Skeletal muscle satellite cell (primary cell): ENCODE measurements at regions not wholly inside any gene's neighbourhood (a gene's known extent, or its start where the extent isn't known, plus 50 kb on each side); places are given as distances from the start of the nearest gene placed in this dataset.
"Not testable (repeated sequence)": the region's sequence is repeated elsewhere in the genome, so short reads cannot be mapped to it uniquely, and the experiment has no call there.

ENCODE experiments used
- H3K27me3 ChIP-seq: 2 replicates; pipeline ENCODE4 v1.7.0; 2013; ENCODE audit warnings: low read length; ENCODE audit not compliant: control insufficient read depth, insufficient read depth
- H3K36me3 ChIP-seq: 2 replicates; pipeline ENCODE4 v1.7.0; 2013; ENCODE audit warnings: mild to moderate bottlenecking, control low read depth, low read length; ENCODE audit not compliant: insufficient read depth
- H3K4me1 ChIP-seq: 2 replicates; pipeline ENCODE4 v1.7.0; 2013; ENCODE audit warnings: low read length; ENCODE audit not compliant: control insufficient read depth, insufficient read depth
- H3K4me2 ChIP-seq: 2 replicates; pipeline ENCODE4 v1.7.0; 2013; ENCODE audit warnings: mild to moderate bottlenecking, low read length
- H3K4me3 ChIP-seq: 2 replicates; pipeline ENCODE4 v1.7.0; 2013; ENCODE audit warnings: low read length
- H3K9ac ChIP-seq: 2 replicates; pipeline ENCODE4 v1.7.0; 2013; ENCODE audit warnings: mild to moderate bottlenecking, low read depth, low read length, moderate library complexity
- H3K9me3 ChIP-seq: replicated peaks from 2 replicates; pipeline ENCODE4 v1.7.0; 2013; ENCODE audit warnings: mild to moderate bottlenecking, control low read depth, low read length

DNA sequence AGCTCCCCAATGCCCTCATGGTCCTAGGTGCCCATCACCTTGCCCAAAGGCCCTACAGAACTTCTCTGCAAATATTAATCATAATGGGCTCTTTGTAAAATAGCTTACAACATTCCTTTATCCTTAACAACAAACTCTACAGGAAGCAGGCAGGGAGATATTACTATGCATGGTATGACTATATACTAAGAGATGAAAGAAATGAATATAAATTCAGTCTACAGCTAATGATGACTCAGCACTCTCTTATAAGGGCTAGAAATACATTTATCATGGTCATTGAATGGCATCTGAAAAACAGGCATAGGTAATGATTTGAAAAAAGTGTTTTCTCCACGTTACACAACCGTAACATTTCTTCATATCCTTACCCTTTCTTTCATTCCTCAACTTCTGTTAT is 254.8 kb upstream of the DSEL start:
- Histone ChIP-seq H3K4me1 (peaks cover 22% of the 10 kb centered on the region), H3K27me3 (no peaks in the 10 kb centered on the region), H3K9me3 (no peaks in the 10 kb centered on the region), H3K4me3 (no peak overlapping the region), H3K36me3 (no peaks in the 10 kb centered on the region), H3K9ac (no peak overlapping the region), H3K4me2 (no peak overlapping the region)

DNA sequence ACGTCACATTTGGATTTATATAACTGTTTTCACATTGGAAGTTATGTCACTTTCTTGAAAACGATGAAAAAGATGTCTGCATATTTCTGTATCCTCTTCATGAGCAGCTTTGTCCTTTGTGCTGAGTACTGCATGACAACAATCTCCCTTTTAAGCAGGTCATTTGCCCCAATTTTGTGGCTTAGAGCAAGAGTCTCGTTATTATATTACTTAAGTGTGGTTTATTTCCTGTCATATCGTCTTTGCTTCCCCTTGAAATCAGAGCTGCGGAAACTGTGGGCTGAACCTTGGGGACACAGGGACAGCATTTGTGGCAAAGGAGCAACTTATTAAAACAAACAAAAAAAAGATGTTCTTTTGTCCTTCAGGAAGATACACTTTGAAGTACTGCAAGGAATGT is 254.0 kb upstream of the DSEL start:
- H3K27me3 ChIP-seq = no peaks in the 10 kb centered on the region
- H3K4me2 ChIP-seq = no peak overlapping the region
- H3K36me3 ChIP-seq = no peaks in the 10 kb centered on the region
- H3K4me3 ChIP-seq = no peak overlapping the region
- H3K9me3 ChIP-seq = no peaks in the 10 kb centered on the region
- H3K9ac ChIP-seq = no peak overlapping the region
- peaks cover 22% of the 10 kb centered on the region for H3K4me1 ChIP-seq

DNA sequence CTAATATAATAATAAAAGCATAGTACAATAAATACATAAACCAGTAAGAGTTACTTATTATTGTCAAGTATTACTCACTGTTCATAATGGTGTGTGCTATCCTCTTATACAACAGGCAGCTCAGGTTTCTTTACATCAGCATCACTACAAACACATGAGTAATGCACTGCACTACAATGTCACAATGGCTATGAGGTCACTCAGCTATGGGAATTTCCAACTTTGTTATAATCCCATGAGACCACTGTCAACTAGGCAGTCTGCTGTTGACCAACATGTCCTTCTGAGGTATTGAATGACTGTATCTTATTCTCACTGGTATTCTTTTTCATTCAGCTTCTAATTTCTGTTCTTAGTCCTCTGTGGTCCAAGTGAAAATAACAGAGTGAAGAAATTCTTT is 250.4 kb upstream of the DSEL start:
- H3K9me3 ChIP-seq = no peaks in the 10 kb centered on the region
- no peak overlapping the region for H3K4me3 ChIP-seq
- H3K36me3 ChIP-seq = no peaks in the 10 kb centered on the region
- H3K9ac ChIP-seq = peak overlapping the region; percentile 20
- no peak overlapping the region for H3K4me2 ChIP-seq
- H3K27me3 ChIP-seq = no peaks in the 10 kb centered on the region
- peaks cover 22% of the 10 kb centered on the region for H3K4me1 ChIP-seq

DNA sequence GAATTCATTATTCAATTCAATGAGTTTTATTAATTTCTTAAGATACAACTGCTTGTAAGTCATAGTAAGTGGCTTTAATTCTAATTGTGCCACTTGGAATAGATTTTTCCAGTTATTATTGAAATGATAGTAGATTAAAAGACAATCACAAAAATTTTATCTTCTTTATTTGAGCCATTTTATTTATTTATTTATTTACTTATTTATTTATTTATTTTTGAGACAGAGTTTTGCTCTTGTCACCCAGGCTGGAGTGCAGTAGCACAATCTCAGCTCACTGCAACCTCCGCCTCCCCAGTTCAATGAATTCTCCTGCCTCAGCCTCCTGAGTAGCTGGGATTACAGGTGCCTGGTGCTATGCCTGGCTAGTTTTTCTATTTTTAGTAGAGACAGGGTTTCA is 235.7 kb upstream of the DSEL start:
- not testable (repeated sequence) for H3K36me3 ChIP-seq

GRCh38 chr18:67742954-67743353 is 226.4 kb upstream of the DSEL start:
- Histone ChIP-seq H3K36me3 (no peaks in the 10 kb centered on the region), H3K9me3 (no peaks in the 10 kb centered on the region), H3K9ac (no peak overlapping the region), H3K4me3 (no peak overlapping the region), H3K27me3 (no peaks in the 10 kb centered on the region), H3K4me1 (no peaks in the 10 kb centered on the region), H3K4me2 (no peak overlapping the region)

More for the DNA sequence above, 235.7 kb upstream of the DSEL start:
- H3K4me3 ChIP-seq, H3K9me3 ChIP-seq, H3K9ac ChIP-seq, H3K4me2 ChIP-seq, H3K4me1 ChIP-seq, H3K27me3 ChIP-seq: not testable (repeated sequence)

- Histone ChIP-seq H3K36me3 (no peaks in the 10 kb centered on the region), H3K4me1 (no peaks in the 10 kb centered on the region), H3K9ac (no peak overlapping the region), H3K4me3 (no peak overlapping the region), H3K27me3 (no peaks in the 10 kb centered on the region), H3K4me2 (no peak overlapping the region), H3K9me3 (no peaks in the 10 kb centered on the region)
These were observed 226.0 kb upstream of the DSEL start for GRCh38 chr18:67742525-67742924.

GRCh38 chr18:67735506-67735905 is 219.0 kb upstream of the DSEL start:
- Histone ChIP-seq H3K4me2 (no peak overlapping the region), H3K4me1 (peaks cover 31% of the 10 kb centered on the region), H3K4me3 (no peak overlapping the region), H3K9ac (no peak overlapping the region), H3K36me3 (no peaks in the 10 kb centered on the region), H3K27me3 (no peaks in the 10 kb centered on the region), H3K9me3 (no peaks in the 10 kb centered on the region)

DNA sequence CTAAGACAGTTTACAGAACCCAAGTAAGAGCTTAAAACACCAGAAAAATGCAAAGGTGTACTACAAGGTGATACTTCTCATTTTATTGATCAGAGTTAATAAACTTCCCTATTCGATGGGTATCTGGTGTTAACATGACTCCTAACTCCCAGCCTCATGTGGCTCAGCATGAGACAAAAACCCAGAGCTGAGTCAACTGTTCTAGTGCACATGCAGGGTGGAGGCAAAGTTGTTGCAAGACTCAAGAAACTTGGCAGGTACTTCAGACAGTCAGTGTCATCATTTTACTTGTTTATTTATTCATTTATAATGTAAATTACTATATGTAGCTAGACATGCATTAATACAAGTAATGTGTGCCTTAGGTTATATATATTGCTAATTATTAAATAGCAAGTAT is 216.6 kb upstream of the DSEL start:
- Histone ChIP-seq H3K9me3 (no peaks in the 10 kb centered on the region), H3K4me1 (peaks cover 43% of the 10 kb centered on the region), H3K27me3 (no peaks in the 10 kb centered on the region), H3K4me2 (no peak overlapping the region), H3K4me3 (no peak overlapping the region), H3K9ac (peak overlapping the region; percentile 23), H3K36me3 (no peaks in the 10 kb centered on the region)

DNA sequence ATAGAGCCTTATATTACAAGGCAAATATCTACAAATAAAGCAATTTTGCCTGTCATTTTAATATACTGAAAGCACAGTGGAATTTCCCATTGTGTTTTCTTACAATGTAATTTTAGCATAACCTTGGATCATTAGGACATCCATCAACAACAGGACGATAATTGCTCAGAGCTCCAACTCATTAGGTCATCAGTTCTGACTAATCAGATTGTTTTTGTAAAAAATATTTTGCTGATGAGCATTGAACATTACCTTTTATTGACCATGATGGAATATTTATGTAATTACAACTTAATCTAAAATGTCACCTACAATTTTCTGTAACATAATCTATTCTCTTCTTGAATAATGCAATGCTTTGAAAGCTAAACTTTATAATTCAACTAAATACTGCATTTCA is 215.3 kb upstream of the DSEL start:
- no peaks in the 10 kb centered on the region for H3K36me3 ChIP-seq
- peak overlapping the region; percentile 40 for H3K4me2 ChIP-seq
- H3K4me1 ChIP-seq = peaks cover 43% of the 10 kb centered on the region
- no peaks in the 10 kb centered on the region for H3K9me3 ChIP-seq
- no peak overlapping the region for H3K4me3 ChIP-seq
- no peaks in the 10 kb centered on the region for H3K27me3 ChIP-seq
- peak overlapping the region; percentile 61 for H3K9ac ChIP-seq

DNA sequence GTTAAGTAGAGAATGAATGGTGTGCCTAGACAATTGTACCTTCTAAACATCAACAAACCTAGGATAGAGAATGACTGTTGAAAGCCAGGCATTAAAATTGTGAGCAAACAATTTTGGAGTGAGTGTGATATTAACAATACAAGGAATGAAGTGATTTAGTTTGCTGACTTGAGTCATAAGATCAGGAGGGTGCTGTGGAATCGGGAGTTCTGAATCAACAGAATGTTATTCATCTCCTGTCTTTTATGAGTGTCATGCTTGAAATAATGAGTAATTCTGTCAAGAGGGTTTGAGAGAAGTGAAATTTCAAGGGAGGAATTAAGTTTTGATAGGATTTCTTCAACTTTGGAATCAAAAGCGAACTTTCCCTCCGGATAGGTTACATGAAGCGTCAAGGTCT is 214.4 kb upstream of the DSEL start:
- Histone ChIP-seq H3K9ac (peak overlapping the region; percentile 61), H3K4me1 (peaks cover 43% of the 10 kb centered on the region), H3K4me2 (peak overlapping the region; percentile 40)

DNA sequence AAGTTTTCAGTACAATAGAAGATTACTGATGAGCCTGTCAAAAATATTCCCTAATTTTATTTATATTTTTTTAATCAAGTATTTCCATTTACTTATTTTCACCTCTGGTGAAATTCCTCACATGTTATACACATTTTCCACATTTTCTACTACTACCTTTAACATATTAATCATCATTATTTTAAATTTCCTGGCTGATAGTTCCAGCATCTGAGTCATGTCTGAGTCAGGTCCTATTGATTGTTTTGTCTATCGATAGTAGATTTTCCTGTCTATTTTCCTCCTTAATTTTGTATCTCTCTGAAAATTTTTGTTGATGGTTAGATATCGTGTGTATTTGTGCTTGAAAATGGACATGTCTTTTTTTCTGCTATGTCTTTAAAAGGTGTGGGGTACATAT is 211.8 kb upstream of the DSEL start:
- no peak overlapping the region for H3K9ac ChIP-seq
- H3K4me1 ChIP-seq = peaks cover 38% of the 10 kb centered on the region
- H3K36me3 ChIP-seq = no peaks in the 10 kb centered on the region
- no peak overlapping the region for H3K4me2 ChIP-seq
- H3K9me3 ChIP-seq = no peaks in the 10 kb centered on the region
- no peak overlapping the region for H3K4me3 ChIP-seq
- H3K27me3 ChIP-seq = no peaks in the 10 kb centered on the region

More for the DNA sequence above, 214.4 kb upstream of the DSEL start:
- Histone ChIP-seq H3K27me3 (no peaks in the 10 kb centered on the region), H3K9me3 (no peaks in the 10 kb centered on the region), H3K4me3 (no peak overlapping the region), H3K36me3 (no peaks in the 10 kb centered on the region)

GRCh38 chr18:67726882-67727281 is 210.4 kb upstream of the DSEL start:
- H3K9ac ChIP-seq = no peak overlapping the region
- H3K27me3 ChIP-seq = no peaks in the 10 kb centered on the region
- H3K36me3 ChIP-seq = no peaks in the 10 kb centered on the region
- H3K4me3 ChIP-seq = no peak overlapping the region
- no peak overlapping the region for H3K4me2 ChIP-seq
- H3K4me1 ChIP-seq = peaks cover 24% of the 10 kb centered on the region
- H3K9me3 ChIP-seq = no peaks in the 10 kb centered on the region
